Hepatocyte (in vitro differentiated cells): ENCODE measurements at regions not wholly inside any gene's neighbourhood (a gene's known extent, or its start where the extent isn't known, plus 50 kb on each side); places are given as distances from the start of the nearest gene placed in this dataset.

ENCODE experiments used
- DNase-seq: peaks from one replicate; pipeline ENCODE4 v3.0.0-alpha.2; 2016; ENCODE audit warnings: low spot score
- H2AFZ ChIP-seq: fragments of 200-600 bp; sonication (generic); 2 replicates; pipeline ENCODE4 v1.6.0; 2016; ENCODE audit warnings: antibody characterized with exemption, mild to moderate bottlenecking
- H3K27ac ChIP-seq: fragments of 200-600 bp; sonication (generic); 2 replicates; pipeline ENCODE4 v1.5.1; 2016; ENCODE audit warnings: mild to moderate bottlenecking
- H3K27me3 ChIP-seq: fragments of 200-600 bp; sonication (generic); 2 replicates; pipeline ENCODE4 v1.6.1; 2016
- H3K36me3 ChIP-seq: fragments of 200-600 bp; sonication (generic); replicated peaks from 2 replicates; pipeline ENCODE4 v1.5.1; 2016; ENCODE audit warnings: low read depth; ENCODE audit not compliant: insufficient read depth
- H3K4me1 ChIP-seq: fragments of 200-600 bp; sonication (generic); 2 replicates; pipeline ENCODE4 v1.5.1; 2016; ENCODE audit warnings: mild to moderate bottlenecking, moderate library complexity; ENCODE audit not compliant: insufficient read depth
- H3K4me2 ChIP-seq: fragments of 200-600 bp; sonication (generic); 2 replicates; pipeline ENCODE4 v1.6.0; 2016
- H3K4me3 ChIP-seq: fragments of 200-600 bp; sonication (generic); 2 replicates; pipeline ENCODE4 v1.5.1; 2016; ENCODE audit warnings: mild to moderate bottlenecking
- H3K79me2 ChIP-seq: fragments of 200-600 bp; sonication (generic); 2 replicates; pipeline ENCODE4 v1.6.0; 2017; ENCODE audit warnings: mild to moderate bottlenecking
- H3K9me2 ChIP-seq: fragments of 200-600 bp; sonication (generic); replicated peaks from 2 replicates; pipeline ENCODE4 v1.6.0; 2017; ENCODE audit warnings: mild to moderate bottlenecking; ENCODE audit not compliant: insufficient read depth
- H3K9me3 ChIP-seq: fragments of 200-600 bp; sonication (generic); 2 replicates; pipeline ENCODE4 v1.5.1; 2016; ENCODE audit warnings: low read depth, mild to moderate bottlenecking
- H4K20me1 ChIP-seq: fragments of 200-600 bp; sonication (generic); 2 replicates; pipeline ENCODE4 v1.6.0; 2016; ENCODE audit warnings: mild to moderate bottlenecking; ENCODE audit not compliant: insufficient read depth, poor library complexity, severe bottlenecking
- EZH2 ChIP-seq: fragments of 200-600 bp; sonication (generic); IDR thresholded peaks from 2 replicates; pipeline ENCODE4 v1.6.1; 2016; ENCODE audit warnings: antibody characterized with exemption, mild to moderate bottlenecking, borderline replicate concordance
- EZH2phosphoT487 ChIP-seq: fragments of 200-600 bp; sonication (generic); IDR thresholded peaks from one replicate; pipeline ENCODE4 v1.6.1; 2018; ENCODE audit warnings: antibody characterized with exemption, mild to moderate bottlenecking, low read depth, moderate library complexity; ENCODE audit not compliant: unreplicated experiment, severe bottlenecking
- WGBS: methylation state at CpG from one replicate; pipeline ENCODE4 v1.1.6; 2016; ENCODE audit warnings: low lambda C conversion rate; ENCODE audit errors: missing lambda C conversion rate; 5-methylcytosine and 5-hydroxymethylcytosine counted together
- TF ChIP-seq, protein P1 (sequence below): fragments of 200-600 bp; sonication (generic); IDR thresholded peaks from 2 replicates; pipeline ENCODE4 v1.5.1; 2016; ENCODE audit warnings: antibody characterized with exemption, mild to moderate bottlenecking; ENCODE audit not compliant: poor library complexity

DNA sequence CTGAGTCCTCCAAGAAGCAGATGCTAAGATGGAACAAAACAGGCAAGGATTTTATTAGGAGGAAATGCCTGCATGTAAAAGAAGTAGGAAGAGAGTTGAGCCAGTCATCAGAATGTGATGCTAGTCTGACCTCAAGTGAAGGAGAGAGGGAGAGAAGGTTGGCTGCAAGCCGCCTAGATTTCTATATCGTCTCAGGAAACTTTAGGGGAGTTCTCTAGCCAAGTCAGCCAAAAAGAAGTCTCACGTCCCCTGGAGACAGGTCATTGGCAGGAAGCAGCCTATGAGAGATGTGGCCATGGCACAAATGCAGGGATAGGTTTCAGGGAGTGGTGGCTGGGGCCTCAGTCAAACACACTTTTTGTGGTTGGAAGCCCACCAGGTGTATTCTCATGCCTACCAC, 378.0 kb downstream of the CD109 start:
- whole genome bisulfite sequencing: 86% methylated on average over 3 of the region's 3 CpGs
- Histone ChIP-seq H3K4me2 (no peak overlapping the region), H3K4me1 (peaks cover 3% of the 10 kb centered on the region), H3K9me2 (no peaks in the 10 kb centered on the region), H3K9me3 (no peaks in the 10 kb centered on the region), H2AFZ (no peak overlapping the region), H3K27ac (no peak overlapping the region), H3K4me3 (no peak overlapping the region), H3K79me2 (no peaks in the 10 kb centered on the region), H4K20me1 (no peaks in the 10 kb centered on the region), H3K36me3 (no peaks in the 10 kb centered on the region), H3K27me3 (no peaks in the 10 kb centered on the region)
- TF ChIP-seq EZH2 (no peak), EZH2phosphoT487 (no peak)
- TF ChIP-seq, protein P1, sequence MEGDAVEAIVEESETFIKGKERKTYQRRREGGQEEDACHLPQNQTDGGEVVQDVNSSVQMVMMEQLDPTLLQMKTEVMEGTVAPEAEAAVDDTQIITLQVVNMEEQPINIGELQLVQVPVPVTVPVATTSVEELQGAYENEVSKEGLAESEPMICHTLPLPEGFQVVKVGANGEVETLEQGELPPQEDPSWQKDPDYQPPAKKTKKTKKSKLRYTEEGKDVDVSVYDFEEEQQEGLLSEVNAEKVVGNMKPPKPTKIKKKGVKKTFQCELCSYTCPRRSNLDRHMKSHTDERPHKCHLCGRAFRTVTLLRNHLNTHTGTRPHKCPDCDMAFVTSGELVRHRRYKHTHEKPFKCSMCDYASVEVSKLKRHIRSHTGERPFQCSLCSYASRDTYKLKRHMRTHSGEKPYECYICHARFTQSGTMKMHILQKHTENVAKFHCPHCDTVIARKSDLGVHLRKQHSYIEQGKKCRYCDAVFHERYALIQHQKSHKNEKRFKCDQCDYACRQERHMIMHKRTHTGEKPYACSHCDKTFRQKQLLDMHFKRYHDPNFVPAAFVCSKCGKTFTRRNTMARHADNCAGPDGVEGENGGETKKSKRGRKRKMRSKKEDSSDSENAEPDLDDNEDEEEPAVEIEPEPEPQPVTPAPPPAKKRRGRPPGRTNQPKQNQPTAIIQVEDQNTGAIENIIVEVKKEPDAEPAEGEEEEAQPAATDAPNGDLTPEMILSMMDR: no peak
- no peak for DNase-seq

DNA sequence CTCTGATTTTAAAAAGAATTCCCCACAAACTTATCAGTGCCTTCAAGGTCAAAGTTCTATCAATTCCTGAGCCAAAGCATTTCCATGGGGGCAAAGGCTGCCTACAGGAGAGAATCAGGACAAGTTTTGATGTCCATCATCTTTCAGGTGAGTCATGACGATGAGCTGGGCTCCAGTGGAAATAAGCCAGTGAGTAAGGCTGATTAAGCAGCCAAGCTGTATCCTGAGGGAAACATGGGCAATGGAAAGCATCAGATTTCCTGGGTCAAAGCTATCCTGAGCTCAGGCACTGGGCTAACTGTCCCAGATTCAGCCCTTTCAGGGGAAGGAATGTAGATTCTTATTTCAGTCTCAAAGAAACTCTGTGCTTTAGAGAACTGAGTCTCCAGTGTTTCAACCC, 377.4 kb downstream of the CD109 start:
- Histone ChIP-seq H3K4me3 (no peak overlapping the region), H3K27me3 (no peaks in the 10 kb centered on the region), H3K79me2 (no peaks in the 10 kb centered on the region), H3K4me2 (no peak overlapping the region), H4K20me1 (no peaks in the 10 kb centered on the region), H3K27ac (no peak overlapping the region), H3K36me3 (no peaks in the 10 kb centered on the region), H3K9me3 (no peaks in the 10 kb centered on the region), H3K9me2 (no peaks in the 10 kb centered on the region), H3K4me1 (peaks cover 3% of the 10 kb centered on the region), H2AFZ (no peak overlapping the region)
- DNase-seq: peak; percentile 22
- WGBS: 62% methylated on average over 1 of the region's 1 CpG
- TF ChIP-seq, protein P1: no peak
- TF ChIP-seq EZH2phosphoT487: no peak
- no peak for TF ChIP-seq EZH2

DNA sequence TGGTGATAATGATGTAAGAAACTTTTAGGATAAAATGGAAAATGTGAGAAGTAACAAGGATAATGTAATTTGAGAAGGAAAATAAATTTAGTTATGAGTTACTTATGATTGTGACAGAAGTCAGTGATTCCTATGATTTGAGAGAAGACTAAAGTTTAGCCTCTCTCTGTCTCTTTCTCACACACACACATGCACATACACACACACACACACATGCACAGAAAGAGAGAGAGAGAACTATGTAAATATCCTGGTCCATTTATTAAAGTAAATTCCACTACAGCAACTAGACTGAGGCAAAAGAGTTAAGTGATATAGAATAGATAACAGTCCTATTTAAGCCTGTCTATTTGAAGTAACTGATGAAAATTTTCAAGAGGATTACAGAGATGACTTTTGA, 375.2 kb downstream of the CD109 start:
- Histone ChIP-seq H2AFZ (no peak overlapping the region), H3K79me2 (no peaks in the 10 kb centered on the region), H3K4me2 (no peak overlapping the region), H3K27me3 (no peaks in the 10 kb centered on the region), H3K4me1 (peaks cover 3% of the 10 kb centered on the region), H3K9me3 (no peaks in the 10 kb centered on the region), H3K9me2 (no peaks in the 10 kb centered on the region), H3K27ac (no peak overlapping the region), H3K4me3 (no peak overlapping the region), H3K36me3 (no peaks in the 10 kb centered on the region), H4K20me1 (no peaks in the 10 kb centered on the region)
- no peak for TF ChIP-seq EZH2phosphoT487
- TF ChIP-seq, protein P1: no peak
- DNase-seq: no peak

DNA sequence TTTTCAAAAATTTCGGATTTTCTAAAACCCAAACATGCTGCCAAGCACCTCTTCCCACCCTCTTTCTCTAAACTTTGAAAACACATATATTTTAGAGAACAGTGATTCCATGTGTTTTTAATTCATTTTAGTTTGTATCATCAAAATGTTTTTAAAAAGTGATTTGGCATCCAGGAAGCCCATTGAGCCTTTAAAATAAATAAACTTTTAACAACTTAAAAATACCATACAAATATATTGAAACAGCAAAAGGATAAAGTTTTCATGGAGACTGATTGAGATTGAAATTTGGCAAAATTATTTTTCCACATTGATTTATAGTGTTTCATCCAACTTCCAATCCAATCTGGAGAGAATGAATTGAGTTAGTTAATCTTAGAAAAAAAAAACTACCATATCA, 374.7 kb downstream of the CD109 start:
- H3K4me2 ChIP-seq: no peak overlapping the region
- no peak overlapping the region for H2AFZ ChIP-seq
- no peaks in the 10 kb centered on the region for H3K27me3 ChIP-seq
- H4K20me1 ChIP-seq: no peaks in the 10 kb centered on the region
- H3K9me2 ChIP-seq: no peaks in the 10 kb centered on the region
- H3K79me2 ChIP-seq: no peaks in the 10 kb centered on the region
- DNase-seq: no peak
- H3K9me3 ChIP-seq: no peaks in the 10 kb centered on the region
- TF ChIP-seq EZH2 (no peak), EZH2phosphoT487 (no peak)
- TF ChIP-seq, protein P1: no peak
- no peak overlapping the region for H3K27ac ChIP-seq
- H3K4me3 ChIP-seq: no peak overlapping the region
- H3K4me1 ChIP-seq: peaks cover 3% of the 10 kb centered on the region
- no peaks in the 10 kb centered on the region for H3K36me3 ChIP-seq
- WGBS: 61% methylated on average over 1 of the region's 1 CpG
